Midbrain (tissue), 1 donor: ENCODE measurements at regions not wholly inside any gene's neighbourhood (a gene's known extent, or its start where the extent isn't known, plus 50 kb on each side); places are given as distances from the start of the nearest gene placed in this dataset.
"Not testable (repeated sequence)": the region's sequence is repeated elsewhere in the genome, so short reads cannot be mapped to it uniquely, and the experiment has no call there.

Source experiments
- DNase-seq: peaks from one replicate; lab custom pipeline; 2025; lab: John Stamatoyannopoulos, UW

DNA sequence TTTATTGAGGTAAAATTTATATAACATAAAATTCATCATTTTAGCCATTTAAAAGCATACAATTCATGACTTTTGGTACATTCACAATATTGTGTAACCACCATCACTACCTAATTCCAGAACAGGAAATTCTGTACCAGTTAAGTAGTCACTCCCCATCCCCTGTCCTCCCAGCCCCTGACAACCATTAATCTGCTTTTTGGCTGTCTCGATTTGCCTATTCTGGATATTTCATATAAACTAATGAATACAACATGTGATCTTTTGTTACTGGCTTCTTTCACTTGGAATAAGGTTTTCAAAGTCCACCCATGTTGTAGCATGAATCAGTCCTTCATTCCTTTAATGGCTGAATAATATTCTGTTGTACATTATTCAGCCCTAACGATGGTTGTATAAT, 115.6 kb upstream of the KLF14 start:
- DNase-seq = no peak

DNA sequence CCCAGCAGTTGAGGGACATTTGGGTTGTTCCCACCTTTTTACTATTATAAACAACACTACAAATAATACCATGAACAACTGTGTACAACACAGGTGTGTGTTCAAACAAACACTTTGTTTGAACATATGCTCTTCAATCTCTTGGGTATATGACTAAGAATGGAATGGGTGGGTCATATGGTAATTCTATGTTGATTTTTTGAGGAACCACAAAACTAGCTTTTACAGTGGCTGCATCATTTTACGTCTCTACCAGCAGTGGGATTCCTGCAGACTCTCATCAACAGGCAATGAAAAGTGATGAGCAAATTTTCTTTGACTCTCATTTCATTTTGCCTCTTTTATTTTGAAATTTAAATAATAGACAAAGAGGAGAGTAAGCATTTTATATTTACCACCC, 116.9 kb upstream of the KLF14 start:
- DNase-seq = no peak

DNA sequence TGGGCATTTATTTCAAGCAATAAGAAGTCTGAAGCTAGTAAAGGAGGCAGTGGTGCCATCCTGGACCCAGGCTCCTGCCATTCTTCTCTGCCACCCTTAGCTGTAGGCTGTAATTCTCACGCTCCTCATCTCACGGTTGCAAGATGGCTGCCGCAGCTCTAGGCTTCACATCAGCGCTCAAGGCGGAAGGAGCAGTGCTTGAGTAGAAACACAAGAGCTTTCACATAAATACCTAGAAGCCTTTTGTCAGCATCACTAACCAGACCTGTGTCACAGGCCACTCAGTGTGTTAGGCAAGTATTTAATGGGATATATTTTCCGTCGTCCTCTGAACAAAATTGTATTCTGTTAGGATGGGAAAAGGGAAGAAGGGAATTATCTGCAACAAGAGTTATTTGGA, 118.9 kb upstream of the KLF14 start:
- DNase-seq = no peak

DNA sequence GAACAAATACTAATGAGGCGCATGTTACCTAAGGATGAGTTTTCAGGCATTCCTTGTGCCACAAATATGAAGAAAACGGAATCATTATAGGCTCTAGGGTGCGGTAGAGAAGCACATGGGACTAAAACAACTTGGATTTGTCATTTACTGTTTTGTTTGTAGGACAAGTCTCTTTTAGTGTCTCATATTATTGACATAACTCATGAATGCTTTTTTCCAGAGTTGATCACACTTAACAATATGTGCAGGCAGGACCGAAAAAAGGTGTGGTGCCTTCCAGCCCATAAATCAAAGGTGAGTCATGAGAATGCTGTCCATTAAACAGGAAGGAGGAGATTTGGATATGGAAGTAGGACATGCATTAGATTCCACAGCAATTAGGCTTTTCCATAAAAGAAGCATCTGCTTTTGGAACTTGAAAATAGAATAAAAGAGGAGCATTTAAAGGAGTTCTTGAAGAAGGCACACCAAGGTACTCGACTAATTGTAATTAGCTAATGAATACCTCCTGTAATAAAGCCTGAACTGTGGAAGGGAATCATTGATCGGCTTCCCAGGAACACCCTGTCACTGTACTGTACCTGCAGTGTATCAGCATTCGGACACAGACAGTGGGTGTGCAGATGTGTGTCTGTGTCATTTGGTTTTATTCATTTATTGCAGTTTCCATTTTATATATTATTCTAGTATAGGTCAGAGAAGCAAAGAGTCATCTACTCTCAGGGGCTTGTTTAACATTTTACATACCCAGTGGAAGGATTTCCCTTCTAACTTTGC, 119.7 kb upstream of the KLF14 start:
- no peak for DNase-seq

DNA sequence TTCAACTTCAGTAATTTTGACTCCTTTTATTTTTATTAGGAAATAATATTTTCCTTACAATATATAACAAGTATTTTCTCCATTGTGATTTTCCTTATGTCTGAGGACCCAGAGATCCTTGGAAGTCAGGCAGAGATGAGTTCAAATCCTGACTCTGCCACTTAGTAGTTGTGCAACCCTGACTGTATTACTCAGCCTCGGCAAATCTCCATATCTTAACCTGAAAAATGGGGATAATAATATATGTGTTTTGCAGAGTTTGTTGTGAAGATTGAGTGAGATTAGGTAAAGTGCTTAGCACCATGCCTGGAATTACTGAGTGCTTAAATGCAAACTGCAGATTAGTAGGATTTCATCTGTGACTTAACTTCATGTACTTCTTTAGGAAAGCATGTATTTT, 120.5 kb upstream of the KLF14 start:
- DNase-seq = no peak

DNA sequence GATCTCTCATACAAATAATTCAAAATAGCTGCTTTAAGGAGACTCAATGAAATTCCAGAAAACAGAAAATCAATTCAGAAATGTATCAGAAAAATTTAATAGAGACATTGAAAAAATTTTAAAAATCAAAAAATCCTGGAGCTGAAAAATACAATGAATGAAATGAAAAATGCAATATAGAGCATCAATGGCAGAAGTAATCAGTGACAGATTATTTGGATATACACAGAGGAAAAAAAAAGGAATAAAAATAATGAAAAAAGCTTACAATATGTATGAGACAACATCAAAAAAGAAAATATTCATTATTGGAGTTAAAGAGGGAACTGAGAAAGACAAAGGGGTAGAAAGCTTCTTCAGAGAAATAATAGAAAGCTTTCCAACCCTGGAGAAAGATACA, 122.9 kb upstream of the KLF14 start:
- no peak for DNase-seq

DNA sequence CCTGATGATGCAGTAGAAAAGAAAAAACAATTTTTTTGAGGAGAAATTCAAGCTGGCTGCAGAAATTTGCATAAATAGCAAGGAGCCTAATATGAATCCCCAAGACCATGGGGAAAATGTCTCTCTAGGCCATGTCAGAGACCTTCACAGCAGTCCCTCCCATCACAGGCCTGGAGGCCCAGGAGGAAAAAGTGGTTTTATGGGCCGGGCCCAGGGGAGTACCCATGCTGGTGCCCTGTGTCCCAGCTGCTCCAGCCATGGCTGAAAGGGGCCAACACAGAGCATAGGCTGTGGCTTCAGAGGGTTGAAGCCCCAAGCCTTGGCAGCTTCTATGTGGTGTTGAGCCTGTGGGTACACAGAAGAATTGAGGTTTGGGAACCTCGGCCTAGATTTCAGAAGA, 126.8 kb upstream of the KLF14 start:
- not testable (repeated sequence) for DNase-seq

DNA sequence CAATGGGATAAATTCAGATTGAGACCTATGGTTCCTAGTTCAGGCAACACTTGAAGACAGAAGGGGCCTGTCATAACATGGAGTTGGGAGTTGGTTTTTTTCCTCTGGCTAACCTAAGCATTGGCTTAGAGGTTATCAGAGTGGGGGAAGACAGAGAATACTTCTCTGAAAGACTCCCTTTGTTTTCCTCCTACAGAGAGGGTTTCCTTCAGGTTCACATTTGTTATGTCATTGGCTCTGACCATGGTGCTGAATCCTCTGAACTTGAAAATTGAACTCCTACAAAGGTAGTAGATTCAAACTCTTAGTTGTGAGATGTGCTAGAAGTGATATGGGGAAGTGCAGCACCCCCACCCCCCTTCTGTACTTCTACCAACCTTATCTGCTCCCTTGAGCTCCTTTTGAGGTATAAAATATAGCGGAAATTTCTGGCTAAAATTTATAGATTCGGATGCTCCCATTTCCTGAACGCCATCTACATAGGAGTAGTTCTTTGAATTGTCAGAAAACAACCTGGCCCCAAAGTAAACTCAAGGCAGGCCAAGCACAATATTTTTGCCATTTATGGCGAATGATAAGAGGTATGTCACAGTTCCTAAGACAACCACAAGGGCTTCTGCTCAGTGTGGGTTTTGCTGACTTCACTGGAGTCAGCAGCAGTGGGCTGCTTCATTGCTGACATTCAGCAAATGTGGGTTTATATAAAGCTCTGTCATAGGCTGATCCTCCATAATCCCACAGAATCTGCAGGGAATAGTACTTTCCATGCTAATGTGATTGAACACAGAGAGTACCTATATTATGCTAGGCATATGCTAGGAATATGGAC, 131.6 kb upstream of the KLF14 start:
- no peak for DNase-seq

DNA sequence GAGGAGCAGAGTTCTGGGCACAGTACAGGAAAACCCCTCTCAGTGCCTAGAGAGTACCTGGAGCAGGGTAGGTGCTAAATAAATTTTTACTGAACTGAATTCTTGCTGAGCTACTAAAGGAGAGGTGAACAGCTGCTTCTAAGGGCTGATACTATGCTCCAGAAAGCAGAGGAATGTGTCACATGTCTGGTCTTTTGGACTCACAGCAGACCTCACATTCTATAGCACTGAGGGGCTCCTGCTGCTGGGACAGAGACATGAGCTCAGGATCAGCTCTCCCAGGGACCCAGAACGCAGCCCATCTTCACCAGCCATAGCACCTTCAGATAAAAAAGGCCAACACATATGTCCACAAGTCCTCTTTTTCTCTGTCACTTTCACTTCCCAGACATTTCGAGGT, 133.0 kb upstream of the KLF14 start:
- no peak for DNase-seq

DNA sequence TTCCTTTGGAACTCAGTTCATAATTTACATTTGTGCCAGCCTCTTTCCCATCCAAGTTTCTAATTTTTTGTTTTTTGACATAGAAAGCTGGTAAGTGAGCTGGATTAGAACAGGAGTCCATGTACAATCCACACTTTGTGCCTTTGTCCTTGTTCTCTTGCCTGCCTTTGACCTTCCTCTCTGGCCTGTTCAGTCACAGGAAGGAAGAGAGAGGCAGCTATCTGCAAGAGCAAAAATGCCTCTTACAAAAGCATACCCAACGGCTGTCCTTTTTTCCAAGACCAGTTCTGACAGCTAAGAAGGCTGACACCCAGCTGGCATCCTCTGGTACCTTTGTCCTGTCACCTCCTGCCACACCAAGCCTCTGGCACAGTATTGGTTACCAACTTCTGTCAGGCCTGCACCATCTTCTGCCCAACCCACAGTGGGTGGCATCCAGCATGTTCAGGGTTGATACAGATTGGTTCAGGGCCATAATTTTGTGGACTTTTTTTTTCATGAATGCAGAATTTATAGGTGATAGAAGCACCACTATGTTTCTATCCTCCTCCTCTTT, 133.7 kb upstream of the KLF14 start:
- no peak for DNase-seq

DNA sequence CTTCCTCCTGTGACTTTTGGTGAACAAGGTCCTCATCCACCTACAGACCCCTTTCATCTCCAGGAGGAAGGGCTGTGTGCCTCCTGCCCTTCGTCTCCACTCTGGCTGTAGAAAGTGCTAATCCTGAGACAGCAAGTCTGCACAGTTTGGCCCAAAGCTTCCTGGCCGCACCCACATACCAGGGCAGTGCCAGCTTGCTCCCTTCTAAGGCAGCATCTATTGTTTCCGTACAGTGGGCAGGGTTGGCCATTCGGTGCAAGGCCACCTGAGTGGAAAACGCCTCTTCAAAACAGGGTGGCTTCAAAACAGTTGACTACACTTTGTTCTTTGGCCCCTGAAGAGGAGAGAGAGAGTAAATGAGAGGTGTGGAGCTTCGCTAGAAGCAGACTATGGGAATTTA, 134.1 kb upstream of the KLF14 start:
- no peak for DNase-seq

DNA sequence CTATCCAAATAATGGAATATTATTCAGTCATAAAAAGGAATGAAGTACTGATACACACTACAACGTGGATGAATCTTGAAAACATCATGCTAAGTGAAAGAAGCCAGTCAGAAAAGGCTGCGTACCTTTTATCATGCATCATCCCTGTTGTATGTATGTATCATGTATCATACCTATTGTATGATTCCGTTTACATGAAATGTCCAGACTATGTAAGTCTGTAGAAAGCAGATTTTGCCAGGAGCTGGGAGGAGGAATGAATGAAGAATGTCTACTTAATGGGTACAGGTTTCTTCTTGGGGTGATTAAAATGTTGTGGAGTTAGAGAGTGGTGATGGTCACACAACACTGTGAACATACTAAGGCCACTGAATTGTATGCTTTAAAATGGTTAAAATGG, 135.9 kb upstream of the KLF14 start:
- DNase-seq = no peak

DNA sequence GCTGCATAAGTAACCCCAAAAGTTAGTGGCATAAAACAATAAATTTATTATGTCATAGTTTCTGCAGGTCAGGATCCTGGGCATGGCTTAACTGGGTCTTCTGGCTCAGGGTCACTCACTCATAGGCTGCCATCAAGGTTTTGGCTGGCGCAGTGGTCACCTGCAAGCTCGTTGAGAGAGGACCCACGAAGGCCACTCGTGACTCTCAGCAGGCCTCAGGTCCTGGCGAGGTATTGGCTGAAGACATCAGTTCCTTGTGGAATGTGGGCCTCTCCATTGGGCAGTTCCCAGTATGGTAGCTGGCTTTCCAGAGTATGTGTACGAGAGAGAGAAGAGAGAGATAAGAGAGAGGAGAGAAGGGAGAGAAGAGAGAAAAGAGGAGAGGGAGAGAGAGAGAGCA, 138.3 kb upstream of the KLF14 start:
- DNase-seq = no peak

DNA sequence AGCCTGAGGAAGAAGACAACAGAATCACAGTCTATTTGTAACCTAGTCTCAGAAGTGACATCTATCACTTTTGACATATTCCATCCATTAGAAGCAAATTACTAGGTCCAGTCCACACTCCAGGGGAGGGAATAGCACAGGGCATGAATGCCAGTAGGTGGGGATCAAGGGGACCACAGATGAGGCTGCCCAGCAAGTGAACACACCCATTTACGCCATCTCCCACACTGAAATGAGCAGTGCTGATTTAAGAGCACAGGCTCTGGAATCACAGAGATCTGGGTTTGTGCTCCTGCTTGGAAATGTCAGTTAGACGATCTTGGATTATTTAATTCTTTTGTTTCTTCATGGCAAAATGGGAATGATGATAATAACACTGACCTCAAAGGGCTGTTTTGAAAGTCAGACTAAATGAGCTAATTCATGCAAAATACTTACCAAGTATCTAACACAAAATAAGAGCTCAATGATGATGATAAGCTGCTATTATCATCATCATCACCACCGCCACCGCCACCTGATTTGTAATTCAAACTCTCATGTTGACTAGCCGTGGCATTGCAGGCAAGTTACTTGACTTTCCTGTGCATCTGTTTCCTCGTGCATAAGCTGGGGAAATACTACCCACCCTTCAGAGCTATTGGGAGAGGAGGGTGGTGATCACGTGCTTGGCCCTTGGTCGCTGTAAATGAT, 138.9 kb upstream of the KLF14 start:
- DNase-seq = no peak

DNA sequence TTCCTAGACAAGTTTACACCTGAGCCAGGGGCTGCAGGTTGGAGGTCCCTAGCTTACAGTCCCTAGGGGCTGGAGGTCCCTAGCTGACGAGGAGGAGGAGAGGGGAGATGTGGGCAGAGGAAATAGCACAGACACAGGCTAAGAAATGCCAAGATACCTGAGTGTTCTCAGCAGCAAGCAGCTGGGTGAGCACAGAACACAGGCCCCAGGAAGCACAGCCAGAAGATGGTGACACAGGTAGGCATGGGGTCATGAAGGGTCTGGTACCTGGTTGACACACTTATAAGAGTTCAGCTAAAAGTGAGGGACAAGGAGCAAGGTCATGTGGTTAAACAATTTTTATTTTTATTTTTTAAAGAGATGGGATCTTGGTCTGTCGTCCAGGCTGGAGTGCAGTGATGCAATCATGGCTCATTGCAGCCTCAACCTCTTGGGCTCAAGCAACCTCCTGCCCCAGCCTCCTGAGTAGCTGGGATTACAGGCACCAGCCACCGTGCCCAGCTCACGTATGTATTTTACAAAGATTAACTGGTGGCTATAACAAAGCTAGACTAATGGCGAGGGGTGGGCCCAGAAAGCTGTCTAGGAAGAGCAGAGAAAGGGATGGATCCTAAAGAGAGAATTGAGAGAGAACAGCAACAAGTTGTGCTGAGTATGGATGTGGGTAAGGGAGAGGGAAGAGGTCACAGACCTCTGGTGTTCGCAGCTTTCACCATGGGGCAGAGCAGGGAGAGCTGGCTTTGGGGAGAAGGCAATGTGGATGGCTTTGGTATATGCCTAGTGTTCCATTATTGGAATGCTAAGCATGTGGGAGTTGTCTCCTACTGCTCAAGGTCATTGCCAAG, 140.3 kb upstream of the KLF14 start:
- DNase-seq = no peak

DNA sequence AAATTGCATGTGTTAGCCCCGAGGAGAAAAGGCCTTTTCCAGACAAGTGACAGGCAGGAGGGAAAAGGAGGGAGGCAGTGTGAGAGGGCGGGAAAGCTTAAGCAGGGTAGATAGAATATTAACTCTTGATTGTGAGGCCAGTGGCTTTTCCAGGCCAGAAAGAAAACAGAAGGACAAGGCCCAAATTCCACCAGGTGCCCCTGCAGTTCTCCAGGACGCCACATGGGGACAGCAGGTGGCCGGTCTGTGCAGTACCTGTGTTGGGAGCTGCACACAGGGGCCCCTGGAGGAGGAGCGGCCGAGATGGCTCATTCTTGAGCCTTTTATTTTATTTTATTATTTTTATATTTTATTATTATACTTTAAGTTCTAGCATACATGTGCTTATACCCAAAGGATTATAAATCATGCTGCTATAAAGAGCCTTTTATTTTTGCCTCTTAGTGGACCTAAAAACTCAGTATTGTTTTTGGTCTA, 141.3 kb upstream of the KLF14 start:
- DNase-seq = peak; percentile 20

DNA sequence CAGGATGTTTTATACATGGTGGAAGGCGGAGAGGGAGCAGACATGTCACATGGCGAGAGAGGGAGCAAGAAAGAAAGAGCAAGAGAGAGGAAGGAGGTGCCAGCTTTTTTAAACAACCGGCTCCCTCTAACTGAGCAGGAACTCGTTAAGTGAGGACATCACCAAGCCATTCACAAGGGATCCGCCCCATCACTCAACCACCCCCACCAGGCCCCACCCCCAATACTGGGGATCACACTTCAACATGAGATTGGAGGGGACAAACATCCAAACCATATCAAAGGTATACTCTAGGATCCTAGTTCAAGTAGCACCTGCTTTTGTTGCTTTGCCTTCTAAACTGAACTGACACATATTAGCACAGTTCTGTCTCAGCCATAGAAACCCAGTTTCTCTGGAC, 141.9 kb upstream of the KLF14 start:
- DNase-seq = no peak

DNA sequence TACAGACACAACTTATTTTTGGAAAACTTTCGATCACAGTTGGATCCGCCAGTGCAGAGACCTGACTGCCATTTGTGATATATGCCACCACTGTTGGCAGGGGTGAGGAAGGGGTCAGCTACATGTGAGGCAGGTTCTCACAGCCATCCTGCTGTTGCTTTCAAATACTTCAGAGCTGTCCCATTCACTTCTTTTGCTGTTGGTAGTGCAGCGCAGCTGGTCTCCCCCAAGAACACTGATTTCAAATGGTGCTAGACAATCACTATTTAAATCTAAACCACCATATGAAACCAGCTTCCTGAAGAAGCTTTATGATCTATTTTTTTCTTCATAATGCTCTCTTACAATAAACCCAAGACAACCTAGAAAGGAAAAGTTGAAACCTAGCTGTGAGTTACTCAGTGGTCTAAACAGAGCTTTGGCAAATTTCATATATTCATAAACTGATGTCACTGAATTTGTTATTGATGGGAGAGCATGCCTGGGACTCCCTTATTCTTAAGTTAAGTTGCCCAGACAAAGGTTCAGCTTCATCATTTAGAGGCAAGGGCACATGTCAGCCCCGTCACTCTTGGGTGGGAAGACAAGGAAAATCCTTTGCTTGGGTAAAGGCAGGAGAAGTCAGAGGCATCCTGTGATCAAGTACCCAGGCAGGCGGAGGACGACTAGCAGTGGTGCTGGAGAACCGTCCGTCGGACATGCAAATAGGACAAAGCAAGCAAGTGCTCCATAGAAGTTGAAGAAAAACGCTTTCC, 143.4 kb upstream of the KLF14 start:
- no peak for DNase-seq

DNA sequence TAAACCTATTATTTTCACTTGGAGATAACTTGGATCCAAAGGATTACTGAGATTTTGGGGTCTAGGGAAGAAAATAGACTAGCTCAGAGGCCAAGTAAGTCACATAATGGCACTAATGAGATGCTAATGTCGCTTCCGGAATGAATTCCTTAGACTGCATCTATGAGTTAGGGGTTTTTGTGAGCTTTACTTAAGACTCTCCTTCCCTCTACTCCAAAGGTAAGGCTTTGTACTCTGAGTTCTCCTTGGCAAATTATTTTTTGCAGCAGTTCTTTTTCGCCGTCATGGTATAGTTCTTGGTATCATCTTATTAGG, 143.9 kb upstream of the KLF14 start:
- no peak for DNase-seq

DNA sequence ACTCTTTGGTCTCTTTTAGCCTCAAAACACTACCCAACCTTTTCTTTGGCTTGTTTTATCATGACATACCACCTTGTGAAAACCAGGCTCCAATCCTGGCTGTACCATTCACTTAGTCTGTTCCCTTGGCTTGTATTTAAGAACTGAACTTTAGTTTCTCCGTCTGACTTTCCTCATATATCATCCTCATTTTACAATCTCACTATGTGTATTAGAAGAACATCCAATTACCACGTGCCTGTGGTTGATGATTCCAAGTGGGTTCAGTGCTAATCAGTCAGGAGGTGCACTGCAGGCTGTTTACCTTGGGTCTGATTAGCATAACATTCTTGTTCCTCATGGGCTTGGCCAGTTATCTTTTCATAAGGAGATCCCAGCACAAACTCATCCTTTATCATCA, 144.8 kb upstream of the KLF14 start:
- no peak for DNase-seq

DNA sequence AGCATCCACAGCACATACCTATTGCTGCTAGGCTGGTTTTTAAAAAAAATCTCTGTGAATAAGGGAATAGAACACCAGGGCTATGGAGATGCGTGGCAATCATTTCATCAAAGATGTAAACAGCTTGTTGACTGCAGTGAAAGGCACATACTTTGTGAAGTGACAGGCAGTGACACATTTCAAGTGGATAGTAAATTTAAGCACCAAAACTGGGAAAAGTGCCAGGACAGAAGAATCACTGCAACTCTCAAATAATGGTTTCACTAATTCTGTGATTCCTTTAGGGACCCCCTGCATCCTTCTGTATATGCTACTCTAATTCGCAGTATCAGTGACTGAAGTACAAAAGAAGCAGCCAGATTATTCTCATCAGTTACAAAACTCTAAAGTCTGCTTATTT, 145.2 kb upstream of the KLF14 start:
- no peak for DNase-seq
